HEK293 (cell line): ENCODE measurements at regions not wholly inside any gene's neighbourhood (a gene's known extent, or its start where the extent isn't known, plus 50 kb on each side); places are given as distances from the start of the nearest gene placed in this dataset.

ENCODE experiments used
- BCL11A ChIP-seq: fragments of 450-650 bp; formaldehyde crosslinking; IDR thresholded peaks from 2 replicates; pipeline ENCODE4 v1.5.1; 2016; ENCODE audit warnings: low read depth, missing biosample characterization, missing genetic modification characterization
- CTCF ChIP-seq: fragments of 450-650 bp; formaldehyde crosslinking; IDR thresholded peaks from 2 replicates; pipeline ENCODE4 v1.5.1; 2016; ENCODE audit warnings: missing biosample characterization, missing genetic modification characterization
- ELK4 ChIP-seq: IDR thresholded peaks from 2 replicates; pipeline ENCODE4 v1.6.1; 2011; ENCODE audit warnings: mild to moderate bottlenecking, low read depth, low read length, borderline replicate concordance
- KLF7 ChIP-seq: fragments of 450-650 bp; formaldehyde crosslinking; IDR thresholded peaks from 2 replicates; pipeline ENCODE4 v1.5.1; 2016; ENCODE audit warnings: missing biosample characterization, missing genetic modification characterization, borderline replicate concordance
- ZBTB21 ChIP-seq: fragments of 450-650 bp; formaldehyde crosslinking; IDR thresholded peaks from 2 replicates; pipeline ENCODE4 v1.5.1; 2017; ENCODE audit warnings: missing biosample characterization, missing genetic modification characterization
- ZNF280D ChIP-seq: fragments of 450-650 bp; formaldehyde crosslinking; IDR thresholded peaks from 2 replicates; pipeline ENCODE4 v1.5.1; 2016; ENCODE audit warnings: missing biosample characterization, missing genetic modification characterization
- ZNF292 ChIP-seq: fragments of 450-650 bp; formaldehyde crosslinking; IDR thresholded peaks from 2 replicates; pipeline ENCODE4 v1.5.1; 2016; ENCODE audit warnings: low read depth, missing biosample characterization, missing genetic modification characterization, borderline replicate concordance
- ZNF777 ChIP-seq: fragments of 450-650 bp; formaldehyde crosslinking; IDR thresholded peaks from 2 replicates; pipeline ENCODE4 v1.5.1; 2017; ENCODE audit warnings: missing biosample characterization, missing genetic modification characterization, borderline replicate concordance

- no peak for TF ChIP-seq ZNF777 (tag by site-specific recombination)
- no peak for TF ChIP-seq CTCF (tag by site-specific recombination)
- no peak for TF ChIP-seq ZBTB21 (tag by site-specific recombination)
- no peak for TF ChIP-seq ELK4
- no peak for TF ChIP-seq BCL11A (tag by site-specific recombination)
- no peak for TF ChIP-seq ZNF292 (tag by site-specific recombination)
- no peak for TF ChIP-seq ZNF280D (tag by site-specific recombination)
- no peak for TF ChIP-seq KLF7 (tag by site-specific recombination)
These were observed 59.9 kb upstream of the IRX4 start for GRCh38 chr5:1942630-1943029.
